Gastroesophageal sphincter (tissue), 4 donors: ENCODE measurements at regions not wholly inside any gene's neighbourhood (a gene's known extent, or its start where the extent isn't known, plus 50 kb on each side); places are given as distances from the start of the nearest gene placed in this dataset.

Experiments
- ATAC-seq: fragments of 150-250 bp; one replicate; pipeline ENCODE4 v1.9.1; 2016; ENCODE audit warnings: mild to moderate bottlenecking, moderate library complexity
- H3K27ac ChIP-seq, 4 donors: fragments of 200-600 bp; sonication (generic) in 3 of 4; 1 replicate in 3 of 4; 2 replicates in 1 of 4; pipeline ENCODE4 v1.5.1; 2016 to 2019
- H3K27me3 ChIP-seq: fragments of 200-600 bp; sonication (generic); one replicate; pipeline ENCODE4 v1.5.1; 2019
- H3K36me3 ChIP-seq, 2 donors: fragments of 200-600 bp; sonication (generic); one replicate each; pipeline ENCODE4 v1.5.1; 2019; ENCODE audit warnings: control low read depth in 1 of 2
- H3K4me1 ChIP-seq, 3 donors: fragments of 200-600 bp; sonication (generic); 1 replicate in 2 of 3; 2 replicates in 1 of 3; pipeline ENCODE4 v1.5.1; 2016 to 2019; ENCODE audit warnings: control low read depth in 2 of 3
- H3K4me3 ChIP-seq, 2 donors: fragments of 200-600 bp; sonication (generic); one replicate each; pipeline ENCODE4 v1.5.1; 2019; ENCODE audit warnings: mild to moderate bottlenecking in 1 of 2, moderate library complexity in 1 of 2
- H3K9me3 ChIP-seq, 3 donors: fragments of 200-600 bp; sonication (generic); one replicate each; pipeline ENCODE4 v1.5.1; 2017 to 2019; ENCODE audit warnings: control low read depth in 2 of 3
- CTCF ChIP-seq, 4 experiments: fragments of 200-600 bp in 2 of 4; fragments of 450-650 bp in 2 of 4; sonication (generic) in 1 of 4; IDR thresholded peaks; one replicate each; pipeline ENCODE4 v1.5.1; 2017 to 2019; ENCODE audit warnings: antibody characterized with exemption in 4 of 4, mild to moderate bottlenecking in 2 of 4, moderate library complexity in 2 of 4
- EP300 ChIP-seq: sonication (generic); formaldehyde crosslinking; IDR thresholded peaks from one replicate; pipeline ENCODE4 v1.6.1; 2017; ENCODE audit warnings: antibody characterized with exemption, mild to moderate bottlenecking
- POLR2A ChIP-seq, 2 donors: fragments of 450-650 bp; IDR thresholded peaks; one replicate each; pipeline ENCODE4 v1.6.1; 2017; ENCODE audit warnings: antibody characterized with exemption in 2 of 2, mild to moderate bottlenecking in 2 of 2, moderate library complexity in 1 of 2
- POLR2AphosphoS5 ChIP-seq: sonication (generic); formaldehyde crosslinking; IDR thresholded peaks from one replicate; pipeline ENCODE4 v1.6.1; 2017; ENCODE audit warnings: antibody characterized with exemption
- WGBS, 2 donors: methylation state at CpG; one replicate each; pipeline ENCODE4 v1.1.5; 2018; ENCODE audit warnings: low coverage in 1 of 2; 5-methylcytosine and 5-hydroxymethylcytosine counted together

GRCh38 chr20:12411246-12411940 lies 493.7 kb downstream of the BTBD3 start:
- TF ChIP-seq POLR2AphosphoS5 (no peak), EP300 (no peak), POLR2A (IDR thresholded peaks at IDR 0.05) (no peak), CTCF (IDR thresholded peaks at IDR 0.05) (no peak)
- H3K27ac ChIP-seq: no peak overlapping the region
- no peaks in the 10 kb centered on the region for H3K27me3 ChIP-seq
- H3K9me3 ChIP-seq: peaks cover 0 to 33% (median 0%) of the 10 kb centered on the region in 3 donors
- no peak overlapping the region for H3K4me3 ChIP-seq
- ATAC-seq: no peak
- no peaks in the 10 kb centered on the region for H3K4me1 ChIP-seq
- H3K36me3 ChIP-seq: no peaks in the 10 kb centered on the region
- WGBS, 2 donors: 61 to 71% methylated on average over 7 of the region's 7 CpGs

GRCh38 chr20:12413116-12413515 lies 495.4 kb downstream of the BTBD3 start:
- 33 to 67% methylated on average over 1 of the region's 1 CpG for WGBS, 2 donors
- no peak overlapping the region for H3K27ac ChIP-seq
- no peaks in the 10 kb centered on the region for H3K36me3 ChIP-seq
- no peak for ATAC-seq
- TF ChIP-seq EP300 (no peak), CTCF (IDR thresholded peaks at IDR 0.05) (no peak), POLR2A (IDR thresholded peaks at IDR 0.05) (no peak), POLR2AphosphoS5 (no peak)
- H3K4me3 ChIP-seq: no peak overlapping the region
- H3K4me1 ChIP-seq: no peaks in the 10 kb centered on the region
- peaks cover 0 to 16% (median 0%) of the 10 kb centered on the region in 3 donors for H3K9me3 ChIP-seq
- H3K27me3 ChIP-seq: no peaks in the 10 kb centered on the region

- Histone ChIP-seq H3K4me3 (no peak overlapping the region), H3K36me3 (no peaks in the 10 kb centered on the region), H3K4me1 (no peaks in the 10 kb centered on the region), H3K27me3 (no peaks in the 10 kb centered on the region), H3K9me3 (peaks cover 0 to under 1% (median 0%) of the 10 kb centered on the region in 3 donors), H3K27ac (no peak overlapping the region)
- no peak for TF ChIP-seq POLR2A (IDR thresholded peaks at IDR 0.05)
- TF ChIP-seq POLR2AphosphoS5: no peak
- no peak for TF ChIP-seq EP300
- TF ChIP-seq CTCF (IDR thresholded peaks at IDR 0.05): no peak
- ATAC-seq: no peak
- 39 to 62% methylated on average over 8 to 10 of the region's 10 CpGs for WGBS, 2 donors
Observed at GRCh38 chr20:12414446-12415274, 497.0 kb downstream of the BTBD3 start.

GRCh38 chr20:12416281-12416680 lies 498.6 kb downstream of the BTBD3 start:
- Histone ChIP-seq H3K4me3 (no peak overlapping the region), H3K36me3 (no peaks in the 10 kb centered on the region), H3K27me3 (no peaks in the 10 kb centered on the region), H3K9me3 (no peaks in the 10 kb centered on the region), H3K4me1 (no peaks in the 10 kb centered on the region), H3K27ac (no peak overlapping the region)
- TF ChIP-seq POLR2AphosphoS5 (no peak), CTCF (IDR thresholded peaks at IDR 0.05) (no peak), EP300 (no peak)
- no peak for ATAC-seq
- WGBS, 2 donors: 57 to 63% methylated on average over 3 to 4 of the region's 4 CpGs

- ATAC-seq: peak; percentile 19
Observed at GRCh38 chr20:12433724-12434123, 516.0 kb downstream of the BTBD3 start.

More at GRCh38 chr20:12433724-12434123, 516.0 kb downstream of the BTBD3 start:
- H3K27ac ChIP-seq: no peak overlapping the region
- no peak overlapping the region for H3K4me3 ChIP-seq
- no peaks in the 10 kb centered on the region for H3K36me3 ChIP-seq
- no peaks in the 10 kb centered on the region for H3K9me3 ChIP-seq
- 78 to 100% methylated on average over 2 of the region's 2 CpGs for WGBS, 2 donors
- no peaks in the 10 kb centered on the region for H3K27me3 ChIP-seq
- H3K4me1 ChIP-seq: peaks cover 0 to 13% (median 0%) of the 10 kb centered on the region in 3 donors
- TF ChIP-seq CTCF (IDR thresholded peaks at IDR 0.05) (no peak), EP300 (no peak), POLR2A (IDR thresholded peaks at IDR 0.05) (no peak), POLR2AphosphoS5 (no peak)
